Endothelial cell of umbilical vein (primary cell): ENCODE measurements at regions not wholly inside any gene's neighbourhood (a gene's known extent, or its start where the extent isn't known, plus 50 kb on each side); places are given as distances from the start of the nearest gene placed in this dataset.

Experiments used
- BruUV-seq: library from RNA; stranded (reverse); fragments of 400-500 nt; replicated peaks from 2 replicates; lab custom pipeline; 2021; lab: Mats Ljungman, UMichigan
- CTCF ChIA-PET: fragments of 300-600, 350-600 bp; sonication (Branson Sonifier 250); formaldehyde crosslinking; loops from one replicate; lab custom pipeline; 2021; ENCODE audit warnings: antibody characterized with exemption, inconsistent platforms; lab: Charles Lee
- POLR2A ChIA-PET: fragments of 300-600, 350-600 bp; sonication (Branson Sonifier 250); formaldehyde crosslinking; loops from one replicate; lab custom pipeline; 2021; ENCODE audit warnings: antibody characterized with exemption, inconsistent platforms; lab: Charles Lee
- DNase-seq: peaks from one replicate; pipeline ENCODE4 v3.0.0-alpha.2; 2011; ENCODE audit warnings: low read depth, low spot score
- FAIRE-seq: peaks from 2 replicates; lab custom pipeline; 2011; peaks lifted over from hg19 to GRCh38; lab: Jason Lieb, UNC
- H2AFZ ChIP-seq: 2 replicates; pipeline ENCODE4 v1.6.0; 2012; ENCODE audit warnings: low read depth, low read length, control low read depth, inconsistent platforms
- H3K27ac ChIP-seq: 2 replicates; pipeline ENCODE4 v1.5.1; 2011; ENCODE audit warnings: low read depth, mild to moderate bottlenecking, control low read depth, low read length, moderate library complexity; ENCODE audit not compliant: insufficient read depth
- H3K27me3 ChIP-seq, 2 experiments: 2 replicates each; pipeline versions ENCODE4 v1.6.0 to v1.6.1; 2011; ENCODE audit warnings: low read length in 2 of 2, mixed read lengths in 1 of 2; ENCODE audit not compliant: control insufficient read depth in 2 of 2, insufficient read depth in 2 of 2
- H3K36me3 ChIP-seq, 2 experiments: 2 replicates in 1 of 2; 3 replicates in 1 of 2; pipeline ENCODE4 v1.5.1; 2011; ENCODE audit warnings: low read length in 2 of 2, mild to moderate bottlenecking in 1 of 2, moderate library complexity in 1 of 2; ENCODE audit not compliant: control insufficient read depth in 2 of 2, insufficient read depth in 2 of 2; ENCODE audit errors: extremely low read depth in 1 of 2
- H3K4me1 ChIP-seq: 3 replicates; pipeline ENCODE4 v1.5.1; 2011; ENCODE audit warnings: mild to moderate bottlenecking, low read length; ENCODE audit not compliant: control insufficient read depth, insufficient read depth; ENCODE audit errors: extremely low read depth
- H3K4me2 ChIP-seq: 2 replicates; pipeline ENCODE4 v1.6.1; 2011; ENCODE audit warnings: low read length, control low read depth, mixed read lengths; ENCODE audit not compliant: insufficient read depth
- H3K4me3 ChIP-seq, 3 experiments: fragments of 200-600 bp in 1 of 3; sonication (generic), shearing (Covaris generic) in 1 of 3; replicated peaks in 1 of 3; 2 replicates each; pipeline ENCODE4 v1.5.1; 2011 to 2016; ENCODE audit warnings: control low read depth in 3 of 3, low read length in 3 of 3, mild to moderate bottlenecking in 2 of 3, inconsistent platforms in 1 of 3, low read depth in 1 of 3, moderate library complexity in 1 of 3; ENCODE audit not compliant: insufficient read depth in 1 of 3
- H3K79me2 ChIP-seq: 2 replicates; pipeline ENCODE4 v1.6.0; 2012; ENCODE audit warnings: low read length, inconsistent platforms; ENCODE audit not compliant: control insufficient read depth, insufficient read depth
- H3K9ac ChIP-seq: replicated peaks from 2 replicates; pipeline ENCODE3; 2011; ENCODE audit warnings: low read length, control low read depth; ENCODE audit not compliant: insufficient read depth; ENCODE audit errors: extremely low read depth
- H3K9me1 ChIP-seq: replicated peaks from 3 replicates; pipeline ENCODE4 v1.6.0; 2011; ENCODE audit warnings: mild to moderate bottlenecking, low read length; ENCODE audit not compliant: control insufficient read depth, insufficient read depth; ENCODE audit errors: extremely low read depth
- H3K9me3 ChIP-seq: replicated peaks from 2 replicates; pipeline ENCODE4 v1.5.1; 2012; ENCODE audit warnings: low read length, inconsistent platforms; ENCODE audit not compliant: control insufficient read depth, insufficient read depth
- H4K20me1 ChIP-seq: replicated peaks from 2 replicates; pipeline ENCODE3; 2011; ENCODE audit warnings: mild to moderate bottlenecking, low read length; ENCODE audit not compliant: control insufficient read depth, insufficient read depth; ENCODE audit errors: extremely low read depth
- CTCF ChIP-seq, 2 donors: IDR thresholded peaks; 1 replicate in 1 of 2; 2 replicates in 1 of 2; pipeline ENCODE4 v1.5.1; 2011; ENCODE audit warnings: low read length in 2 of 2, mild to moderate bottlenecking in 2 of 2, moderate library complexity in 2 of 2, control low read depth in 1 of 2, inconsistent platforms in 1 of 2, low read depth in 1 of 2; ENCODE audit not compliant: insufficient read depth in 1 of 2; ENCODE audit errors: extremely low read depth in 1 of 2
- EZH2 ChIP-seq: IDR thresholded peaks from 2 replicates; pipeline ENCODE4 v1.6.1; 2012; ENCODE audit warnings: borderline replicate concordance, low read depth, mild to moderate bottlenecking, moderate library complexity, low read length, inconsistent platforms; ENCODE audit not compliant: severe bottlenecking
- FOS ChIP-seq: IDR thresholded peaks from 2 replicates; pipeline ENCODE4 v1.6.1; 2011; ENCODE audit warnings: mild to moderate bottlenecking, low read length, moderate library complexity, borderline replicate concordance; ENCODE audit not compliant: insufficient read depth
- GATA2 ChIP-seq: IDR thresholded peaks from 2 replicates; pipeline ENCODE4 v1.7.0; 2011; ENCODE audit warnings: low read depth, mild to moderate bottlenecking, moderate library complexity, mixed read lengths, low read length; ENCODE audit not compliant: insufficient read length, insufficient read depth
- JUN ChIP-seq: IDR thresholded peaks from 2 replicates; pipeline ENCODE4 v1.6.1; 2011; ENCODE audit warnings: borderline replicate concordance, low read depth; ENCODE audit not compliant: insufficient read length, insufficient read depth
- MAX ChIP-seq: IDR thresholded peaks from 2 replicates; pipeline ENCODE4 v1.6.1; 2011; ENCODE audit not compliant: insufficient read depth, insufficient read length
- MYC ChIP-seq: IDR thresholded peaks from one replicate; pipeline ENCODE4 v1.6.1; 2011; ENCODE audit warnings: mild to moderate bottlenecking, low read depth, low read length
- POLR2A ChIP-seq: IDR thresholded peaks from 2 replicates; pipeline ENCODE4 v1.6.1; 2012; ENCODE audit warnings: low read depth, mild to moderate bottlenecking, control low read depth, low read length
- POLR2AphosphoS5 ChIP-seq: IDR thresholded peaks from 2 replicates; pipeline ENCODE4 v1.6.1; 2012; ENCODE audit warnings: low read depth, mild to moderate bottlenecking, control low read depth, low read length, moderate library complexity; ENCODE audit not compliant: insufficient read depth
- dilution Hi-C: fragments of 300-500 bp; cut with MboI; formaldehyde crosslinking; loops from one replicate; pipeline ENCODE4 v1.15.0; 2019; ENCODE audit warnings: low sequenced_read_pairs; ENCODE audit not compliant: extremely low pct_ligation_motif_present
- intact Hi-C: fragments of 100-400 bp; cut with micrococcal nuclease; formaldehyde crosslinking; loops from one replicate; pipeline ENCODE4 v1.10.0; 2022

- Histone ChIP-seq H3K9ac (no peak overlapping the region), H3K9me3 (no peaks in the 10 kb centered on the region), H2AFZ (no peak overlapping the region), H3K36me3 (no peaks in the 10 kb centered on the region), H3K27ac (no peak overlapping the region), H3K9me1 (no peaks in the 10 kb centered on the region), H3K27me3 (no peaks in the 10 kb centered on the region), H4K20me1 (no peaks in the 10 kb centered on the region), H3K4me3 (no peak overlapping the region), H3K4me2 (no peak overlapping the region), H3K79me2 (no peaks in the 10 kb centered on the region), H3K4me1 (peaks cover 30% of the 10 kb centered on the region)
- FAIRE-seq (no peak), DNase-seq (no peak)
- ChIA-PET POLR2A (no interaction called here), CTCF (interaction anchor here (1.0 to 2.2 kb wide), 9 partner anchors 10 to 231 kb away, joined by 3 to 18 read pairs (median 6); no protein-coding TSS in a partner anchor)
- no peak for TF ChIP-seq JUN
- TF ChIP-seq MAX, result no peak
- TF ChIP-seq POLR2A, result no peak
- no peak for TF ChIP-seq FOS
- no peak for TF ChIP-seq MYC
- TF ChIP-seq GATA2, result no peak
- no peak for TF ChIP-seq POLR2AphosphoS5
- no peak for TF ChIP-seq CTCF (IDR thresholded peaks at IDR 0.05; ENCODE audit: extremely low read depth in 1 of 2, insufficient read depth in 1 of 2, low read depth in 1 of 2, low read length in 2 of 2)
- TF ChIP-seq EZH2, result no peak
- intact Hi-C loops (loop anchor here (5.0 kb wide), 1 partner anchor 76 kb away; no protein-coding TSS in a partner anchor), dilution Hi-C loops (no loop called here)
- BruUV-seq, result no TSS peak
Measured at GRCh38 chr2:172230889-172231401, 128.2 kb upstream of the DLX2 start.
